ENCODE measurements at regions not wholly inside any gene's neighbourhood (a gene's known extent, or its start where the extent isn't known, plus 50 kb on each side); places are given as distances from the start of the nearest gene placed in this dataset.
"Not testable (repeated sequence)": the region's sequence is repeated elsewhere in the genome, so short reads cannot be mapped to it uniquely, and the experiment has no call there.

DNA sequence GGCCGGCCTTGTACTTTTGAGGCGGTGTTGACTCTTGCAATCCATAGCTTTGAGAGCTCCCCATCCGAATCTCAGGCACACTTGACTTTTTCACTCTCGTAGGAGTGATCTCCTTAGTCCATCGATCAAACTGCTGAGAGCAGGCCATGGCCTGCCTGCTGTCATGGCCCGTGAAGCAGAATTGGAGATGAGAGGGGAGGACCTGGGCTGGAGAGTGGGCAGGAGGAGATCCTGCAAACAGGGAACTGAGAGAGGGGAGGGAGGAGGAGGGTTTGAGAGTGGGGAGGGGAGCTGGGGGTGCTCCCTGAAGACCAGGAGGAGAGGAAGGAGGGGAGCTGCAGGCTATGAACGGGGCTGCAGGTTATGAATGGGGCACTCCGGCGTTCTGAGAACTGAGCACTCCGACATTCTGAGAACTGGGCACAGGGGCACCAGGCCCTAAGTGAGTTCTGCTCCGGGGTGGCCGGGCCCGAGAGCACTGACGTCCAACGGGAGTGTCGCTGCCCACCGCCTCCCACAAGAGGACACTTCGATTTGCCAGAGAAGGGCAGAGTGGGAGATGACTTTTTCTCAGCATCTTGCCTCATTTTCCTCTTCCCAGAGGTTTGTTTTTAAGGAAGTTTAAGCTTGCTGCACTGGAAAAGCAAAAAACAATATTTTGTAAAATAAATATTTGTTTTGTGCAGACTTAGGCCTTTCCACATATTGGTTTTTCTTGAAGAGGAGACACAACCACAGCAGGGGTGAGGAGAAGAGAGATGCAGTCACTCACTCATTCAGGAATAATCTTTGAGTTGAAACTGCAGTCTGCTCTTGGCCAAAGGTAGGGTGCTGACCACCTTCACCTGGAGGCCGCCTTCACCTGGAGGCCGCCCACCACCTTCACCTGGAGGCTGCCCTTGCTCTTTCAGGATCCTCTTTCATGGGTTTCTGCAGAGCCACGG, 194.2 kb downstream of the NPIPB11 start:
- H3K4me1 ChIP-seq (ENCODE audit: control insufficient read depth in 1 of 2, extremely low read depth in 1 of 2, insufficient read depth in 2 of 2, low read length in 2 of 2); H3K4me3 Mint-ChIP-seq; H3K4me3 ChIP-seq (ENCODE audit: control insufficient read depth in 1 of 2, extremely low read depth in 1 of 2, low read length in 1 of 2); CTCF ChIA-PET; H3K27ac ChIP-seq (ENCODE audit: low read length); DNase-seq; H3K9me3 ChIP-seq; H3K27ac Mint-ChIP-seq; H3K36me3 ChIP-seq (ENCODE audit: control insufficient read depth in 2 of 2, extremely low read depth in 1 of 2, insufficient read depth in 1 of 2, low read length in 1 of 2); POLR2A ChIA-PET; H3K9me3 Mint-ChIP-seq; H3K27me3 Mint-ChIP-seq; ATAC-seq (replicated peaks in 1 of 4); H3K27me3 ChIP-seq (replicated peaks in 1 of 2; ENCODE audit: control insufficient read depth in 2 of 2, extremely low read depth in 1 of 2, insufficient read depth in 2 of 2, low read length in 1 of 2): not testable (repeated sequence)
- WGBS (ENCODE audit: insufficient coverage): over 99% methylated on average over 15 of the region's 21 CpGs
- peaks cover 21% of the 10 kb centered on the region for H3K36me3 Mint-ChIP-seq
- peaks cover 0 to 10% (median 10%) of the 10 kb centered on the region in 3 donors for H3K4me1 Mint-ChIP-seq

DNA sequence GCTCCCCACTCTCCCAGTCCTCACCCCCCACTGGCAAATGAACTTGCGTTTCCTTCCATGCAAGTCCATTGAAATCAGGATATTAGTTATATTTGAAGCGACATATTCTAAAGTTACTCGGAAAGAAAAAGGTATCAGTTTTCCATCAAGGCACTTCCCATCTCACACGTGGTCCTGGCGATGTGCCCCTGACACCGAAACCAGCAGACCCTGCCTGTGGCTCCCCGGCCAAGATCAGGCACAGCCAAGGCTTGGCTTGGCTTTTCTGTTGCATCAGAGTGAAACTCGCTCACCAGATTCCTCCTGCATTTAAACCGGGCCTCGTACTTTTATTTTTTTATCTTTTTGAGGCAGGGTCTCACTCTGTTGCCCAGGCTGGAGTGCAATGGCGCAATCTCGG, 195.1 kb downstream of the NPIPB11 start:
- H3K27ac Mint-ChIP-seq; H3K27me3 Mint-ChIP-seq; POLR2A ChIA-PET; H3K4me3 ChIP-seq (ENCODE audit: control insufficient read depth in 1 of 2, extremely low read depth in 1 of 2, low read length in 1 of 2); H3K4me1 ChIP-seq (ENCODE audit: control insufficient read depth in 1 of 2, extremely low read depth in 1 of 2, insufficient read depth in 2 of 2, low read length in 2 of 2); H3K27ac ChIP-seq (ENCODE audit: low read length); DNase-seq; ATAC-seq (replicated peaks in 1 of 4); H3K9me3 ChIP-seq; H3K27me3 ChIP-seq (replicated peaks in 1 of 2; ENCODE audit: control insufficient read depth in 2 of 2, extremely low read depth in 1 of 2, insufficient read depth in 2 of 2, low read length in 1 of 2); CTCF ChIA-PET; H3K36me3 ChIP-seq (ENCODE audit: control insufficient read depth in 2 of 2, extremely low read depth in 1 of 2, insufficient read depth in 1 of 2, low read length in 1 of 2); H3K4me3 Mint-ChIP-seq: not testable (repeated sequence)
- Mint-ChIP-seq H3K9me3 (peaks cover 0 to 10% (median 8%) of the 10 kb centered on the region in 3 donors), H3K36me3 (peaks cover 23% of the 10 kb centered on the region), H3K4me1 (peaks cover 0 to 10% (median 8%) of the 10 kb centered on the region in 3 donors)
- WGBS (ENCODE audit: insufficient coverage): 96% methylated on average over 5 of the region's 12 CpGs

DNA sequence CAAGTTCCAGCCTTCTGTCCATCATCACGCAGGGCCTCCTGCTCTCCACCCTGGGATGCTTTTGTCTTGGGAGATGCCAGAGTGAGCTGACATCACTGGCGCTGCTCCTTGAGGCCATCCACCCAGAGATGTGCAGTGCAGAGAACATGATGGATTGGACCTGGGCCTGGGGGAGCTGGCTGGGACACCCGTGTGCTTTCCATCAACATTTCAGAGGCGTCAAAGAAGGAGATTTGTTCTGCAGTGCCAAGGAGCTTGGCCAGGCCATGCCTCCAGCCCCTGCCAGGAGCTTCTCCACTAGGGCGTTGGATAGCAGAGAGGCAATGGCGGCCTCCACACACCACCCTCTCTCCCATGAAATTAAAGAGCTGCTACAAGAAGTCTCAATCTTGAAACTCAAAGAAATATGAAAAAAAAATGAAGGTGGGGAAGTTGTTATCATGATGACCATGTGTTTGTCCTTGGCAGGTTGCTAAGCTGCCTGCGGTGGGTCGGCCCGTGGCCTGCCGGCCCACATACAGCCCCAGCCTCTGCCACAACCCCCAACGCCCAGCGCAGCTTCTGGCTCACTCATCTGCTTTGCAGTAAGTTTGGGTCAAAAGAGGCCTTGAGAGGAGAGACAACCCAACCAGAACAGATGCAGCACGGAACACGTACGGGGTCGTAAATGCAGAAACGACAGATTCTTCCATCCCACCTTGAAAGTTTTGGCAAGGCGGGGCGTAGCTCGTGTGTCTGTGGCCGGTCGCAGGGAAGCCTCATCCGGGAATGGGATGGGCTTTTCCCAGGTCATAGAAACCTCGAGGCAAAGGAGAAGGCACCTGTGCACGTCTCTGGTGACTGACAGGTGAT, 196.0 kb downstream of the NPIPB11 start:
- H3K27ac ChIP-seq (ENCODE audit: low read length); ATAC-seq (replicated peaks in 1 of 4); H3K27me3 ChIP-seq (replicated peaks in 1 of 2; ENCODE audit: control insufficient read depth in 2 of 2, extremely low read depth in 1 of 2, insufficient read depth in 2 of 2, low read length in 1 of 2); H3K36me3 ChIP-seq (ENCODE audit: control insufficient read depth in 2 of 2, extremely low read depth in 1 of 2, insufficient read depth in 1 of 2, low read length in 1 of 2); H3K27ac Mint-ChIP-seq; CTCF ChIA-PET; H3K4me1 ChIP-seq (ENCODE audit: control insufficient read depth in 1 of 2, extremely low read depth in 1 of 2, insufficient read depth in 2 of 2, low read length in 2 of 2); H3K4me3 ChIP-seq (ENCODE audit: control insufficient read depth in 1 of 2, extremely low read depth in 1 of 2, low read length in 1 of 2); DNase-seq; H3K4me3 Mint-ChIP-seq; H3K27me3 Mint-ChIP-seq; POLR2A ChIA-PET; H3K9me3 ChIP-seq: not testable (repeated sequence)
- Mint-ChIP-seq H3K36me3 (peaks cover 33% of the 10 kb centered on the region), H3K4me1 (peaks cover 0 to 10% (median 8%) of the 10 kb centered on the region in 3 donors), H3K9me3 (peaks cover 0 to 19% (median 8%) of the 10 kb centered on the region in 3 donors)
- 80% methylated on average over 1 of the region's 25 CpGs for WGBS (ENCODE audit: insufficient coverage)

DNA sequence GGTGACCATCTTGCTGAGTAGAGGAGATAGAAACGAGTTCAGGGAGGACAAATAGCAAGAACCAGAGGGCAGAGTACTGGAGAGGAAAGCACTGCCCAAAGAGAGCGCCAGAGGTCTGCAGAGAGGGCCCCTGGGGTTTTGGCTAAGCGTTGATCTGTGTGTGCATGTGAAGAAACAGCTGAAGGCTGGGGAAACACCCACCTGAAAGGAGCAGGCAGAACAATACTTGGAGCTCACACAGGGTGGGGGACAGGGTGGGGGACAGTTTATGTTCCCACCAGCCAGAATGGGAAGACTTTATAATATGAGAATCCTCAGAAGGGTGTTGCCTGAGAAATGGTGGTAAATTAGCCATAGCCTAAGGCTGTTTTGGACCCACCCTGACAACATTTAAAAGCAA, 200.4 kb downstream of the NPIPB11 start:
- H3K4me1 ChIP-seq (ENCODE audit: control insufficient read depth in 1 of 2, extremely low read depth in 1 of 2, insufficient read depth in 2 of 2, low read length in 2 of 2); ATAC-seq (replicated peaks in 1 of 4); H3K4me3 Mint-ChIP-seq; H3K9me3 ChIP-seq; CTCF ChIA-PET; H3K4me1 Mint-ChIP-seq; H3K27ac ChIP-seq (ENCODE audit: low read length); H3K36me3 ChIP-seq (ENCODE audit: control insufficient read depth in 2 of 2, extremely low read depth in 1 of 2, insufficient read depth in 1 of 2, low read length in 1 of 2); POLR2A ChIA-PET; H3K27me3 Mint-ChIP-seq; H3K4me3 ChIP-seq (ENCODE audit: control insufficient read depth in 1 of 2, extremely low read depth in 1 of 2, low read length in 1 of 2); H3K27ac Mint-ChIP-seq; H3K27me3 ChIP-seq (replicated peaks in 1 of 2; ENCODE audit: control insufficient read depth in 2 of 2, extremely low read depth in 1 of 2, insufficient read depth in 2 of 2, low read length in 1 of 2); DNase-seq: not testable (repeated sequence)
- H3K36me3 Mint-ChIP-seq: peaks cover 45% of the 10 kb centered on the region
- WGBS (ENCODE audit: insufficient coverage): 100% methylated on average over 1 of the region's 3 CpGs
- H3K9me3 Mint-ChIP-seq: peaks cover 0 to 19% (median 8%) of the 10 kb centered on the region in 3 donors

DNA sequence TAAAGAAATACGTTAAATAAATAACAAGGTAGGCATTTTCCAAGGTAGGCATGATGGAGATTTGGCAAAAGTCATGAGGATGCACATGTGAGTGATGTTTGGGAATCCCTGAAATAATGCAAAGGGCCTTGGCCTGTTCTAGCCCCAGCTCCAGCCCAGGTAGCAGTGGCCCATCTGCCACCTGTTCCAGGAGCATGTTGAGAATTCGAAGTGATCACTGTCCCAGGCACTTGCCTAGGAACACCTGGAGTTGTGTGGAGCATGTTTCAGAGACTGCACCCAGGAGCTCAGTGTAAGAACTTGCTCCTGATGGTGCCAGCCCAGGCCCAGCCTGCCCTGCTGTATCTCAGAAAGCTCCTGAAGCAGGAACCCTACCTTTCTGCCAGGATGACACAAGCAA, 201.4 kb downstream of the NPIPB11 start:
- POLR2A ChIA-PET; H3K4me3 Mint-ChIP-seq; H3K4me1 ChIP-seq (ENCODE audit: control insufficient read depth in 1 of 2, extremely low read depth in 1 of 2, insufficient read depth in 2 of 2, low read length in 2 of 2); H3K27ac Mint-ChIP-seq; ATAC-seq (replicated peaks in 1 of 4); H3K36me3 ChIP-seq (ENCODE audit: control insufficient read depth in 2 of 2, extremely low read depth in 1 of 2, insufficient read depth in 1 of 2, low read length in 1 of 2); H3K27me3 Mint-ChIP-seq; H3K27me3 ChIP-seq (replicated peaks in 1 of 2; ENCODE audit: control insufficient read depth in 2 of 2, extremely low read depth in 1 of 2, insufficient read depth in 2 of 2, low read length in 1 of 2); H3K4me1 Mint-ChIP-seq; H3K27ac ChIP-seq (ENCODE audit: low read length); H3K4me3 ChIP-seq (ENCODE audit: control insufficient read depth in 1 of 2, extremely low read depth in 1 of 2, low read length in 1 of 2); H3K9me3 ChIP-seq; DNase-seq; CTCF ChIA-PET: not testable (repeated sequence)
- peaks cover 45% of the 10 kb centered on the region for H3K36me3 Mint-ChIP-seq
- peaks cover 0 to 19% (median 8%) of the 10 kb centered on the region in 3 donors for H3K9me3 Mint-ChIP-seq
- 86% methylated on average over 1 of the region's 2 CpGs for WGBS (ENCODE audit: insufficient coverage)

DNA sequence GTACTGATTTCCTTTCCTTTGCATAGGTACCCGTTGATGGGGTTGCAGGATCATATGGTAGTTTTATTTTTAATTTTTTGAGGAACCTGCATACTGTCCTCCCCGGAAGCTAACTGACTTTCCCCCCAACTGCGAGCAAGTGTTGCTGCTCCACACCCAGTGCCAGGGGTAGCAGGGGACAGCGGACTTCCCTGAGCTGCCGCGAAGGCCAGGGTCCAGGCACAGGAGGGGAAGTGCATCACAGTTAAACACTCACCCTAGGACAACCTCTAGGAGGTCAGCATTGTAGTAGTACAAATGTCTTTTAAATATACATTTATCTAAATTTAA, 201.7 kb downstream of the NPIPB11 start:
- Histone ChIP-seq H3K27ac (ENCODE audit: low read length) (no peak overlapping the region), H3K4me3 (ENCODE audit: control insufficient read depth in 1 of 2, extremely low read depth in 1 of 2, low read length in 1 of 2) (no peak overlapping the region), H3K36me3 (ENCODE audit: control insufficient read depth in 2 of 2, extremely low read depth in 1 of 2, insufficient read depth in 1 of 2, low read length in 1 of 2) (no peaks in the 10 kb centered on the region), H3K9me3 (no peaks in the 10 kb centered on the region), H3K27me3 (replicated peaks in 1 of 2; ENCODE audit: control insufficient read depth in 2 of 2, extremely low read depth in 1 of 2, insufficient read depth in 2 of 2, low read length in 1 of 2) (no peaks in the 10 kb centered on the region), H3K4me1 (ENCODE audit: control insufficient read depth in 1 of 2, extremely low read depth in 1 of 2, insufficient read depth in 2 of 2, low read length in 2 of 2) (no peaks in the 10 kb centered on the region)
- no peak overlapping the region for H3K4me3 Mint-ChIP-seq
- POLR2A ChIA-PET: no interaction called here
- peaks cover 0 to 19% (median 8%) of the 10 kb centered on the region in 3 donors for H3K9me3 Mint-ChIP-seq
- H3K4me1 Mint-ChIP-seq: no peaks in the 10 kb centered on the region
- no peak overlapping the region for H3K27ac Mint-ChIP-seq
- H3K27me3 Mint-ChIP-seq: no peaks in the 10 kb centered on the region
- WGBS (ENCODE audit: insufficient coverage): no CpG with 5 or more reads among the region's 6 CpGs
- H3K36me3 Mint-ChIP-seq: peaks cover 44% of the 10 kb centered on the region
- CTCF ChIA-PET: no interaction called here
- DNase-seq (no peak), ATAC-seq (replicated peaks in 1 of 4) (no peak)

Data from T-cell (primary cell).